Stimulated activated CD4-positive, alpha-beta T cell treated with anti-CD3 and anti-CD28 coated beads, Interleukin-4, amount 100 ng/mL, for 48 hours (primary cell): ENCODE measurements at regions not wholly inside any gene's neighbourhood (a gene's known extent, or its start where the extent isn't known, plus 50 kb on each side); places are given as distances from the start of the nearest gene placed in this dataset.
A peak's percentile ranks its signal among the peaks of the same experiment; 100 is the strongest.

Source experiments
- DNase-seq, 2 donors: peaks; one replicate each; pipeline ENCODE4 v3.0.0-alpha.2; 2020; ENCODE audit warnings: low read depth in 2 of 2

DNA sequence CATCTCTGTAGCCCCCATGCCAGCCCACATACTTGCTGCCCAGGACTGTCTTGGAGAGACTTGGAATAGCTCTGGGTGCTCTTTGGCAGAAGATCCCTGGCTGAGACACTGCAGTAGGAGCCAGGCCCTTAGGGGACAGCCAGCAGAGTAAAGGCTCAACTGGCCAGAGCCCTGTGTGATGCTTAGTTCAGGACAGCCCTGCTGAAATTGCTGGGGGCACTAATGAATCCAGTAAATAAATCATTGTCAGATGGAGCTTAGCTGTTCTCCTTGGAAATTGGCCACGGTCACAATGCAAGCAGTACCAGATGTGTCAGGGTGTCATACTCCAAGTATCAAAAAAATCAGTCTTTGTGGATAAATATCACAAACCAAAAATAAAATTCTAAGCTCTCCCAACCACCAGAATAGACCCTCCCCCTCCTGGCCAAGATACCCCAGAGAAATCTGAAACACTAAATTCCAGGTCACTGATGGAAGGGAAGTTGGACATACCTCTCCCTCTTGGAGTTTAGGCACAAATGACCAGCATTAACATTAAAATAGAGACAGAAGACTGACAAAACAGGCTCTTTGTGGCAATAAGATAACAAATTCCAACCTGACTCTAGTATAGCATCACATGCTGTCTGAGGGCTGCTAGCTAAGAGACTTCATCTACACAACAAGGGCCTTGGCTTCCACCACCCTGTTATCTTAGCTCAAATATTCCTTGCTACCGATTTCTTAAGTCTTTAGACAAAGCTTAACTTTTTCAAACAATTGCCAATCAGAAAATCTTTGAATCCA is 83.2 kb upstream of the DNAH14 start:
- DNase-seq, result no peak

DNA sequence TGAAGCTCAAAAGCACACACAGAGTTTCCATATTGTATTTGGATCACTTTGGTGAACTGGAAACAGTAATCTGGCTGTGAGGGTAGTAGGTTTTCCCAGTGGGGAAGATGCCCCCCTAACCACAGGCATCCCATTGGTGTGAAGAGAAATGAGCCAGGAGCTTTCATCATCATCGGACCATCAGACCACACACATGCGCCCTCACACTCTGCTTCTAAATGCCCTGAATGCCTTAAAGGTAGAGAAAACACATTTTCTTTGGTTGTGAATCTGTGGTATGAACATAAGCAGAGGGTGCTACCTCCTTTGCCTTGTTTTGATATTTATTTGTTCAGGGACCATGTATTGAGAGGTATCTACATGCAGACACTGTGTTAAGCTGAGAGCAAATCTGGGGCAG is 79.0 kb upstream of the DNAH14 start:
- no peak for DNase-seq

DNA sequence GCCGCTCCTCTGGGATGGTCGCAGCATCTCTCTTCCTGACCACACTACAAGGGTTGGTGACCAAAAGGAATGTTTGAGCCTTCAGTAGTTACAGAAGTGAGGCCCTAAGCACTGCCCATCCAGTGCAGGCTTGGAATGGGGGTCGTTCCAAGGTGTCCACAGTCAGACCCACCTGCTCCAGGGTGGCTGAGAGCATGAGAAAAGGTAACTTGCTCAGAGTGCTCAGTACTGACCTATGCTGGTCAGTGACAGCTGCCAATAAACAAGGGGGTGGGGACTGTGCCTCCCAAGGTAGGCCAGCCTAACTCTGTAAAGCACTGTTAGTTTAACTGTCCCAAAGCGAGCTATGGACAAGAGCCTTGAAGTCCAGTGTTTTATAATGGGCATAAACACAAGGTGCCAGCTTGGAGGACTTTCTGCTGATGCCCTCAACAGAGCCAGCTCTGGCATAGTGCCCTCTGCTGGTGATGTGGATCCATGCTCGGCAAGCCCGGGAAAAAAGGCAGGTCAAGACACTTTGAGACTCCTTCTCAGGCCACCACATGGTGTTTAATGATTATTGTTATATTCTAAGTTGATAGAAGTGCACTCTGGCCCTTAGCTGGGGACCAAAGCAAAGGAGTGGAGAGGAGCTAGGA is 78.1 kb upstream of the DNAH14 start:
- peak; percentile 19 to 55 for DNase-seq

DNA sequence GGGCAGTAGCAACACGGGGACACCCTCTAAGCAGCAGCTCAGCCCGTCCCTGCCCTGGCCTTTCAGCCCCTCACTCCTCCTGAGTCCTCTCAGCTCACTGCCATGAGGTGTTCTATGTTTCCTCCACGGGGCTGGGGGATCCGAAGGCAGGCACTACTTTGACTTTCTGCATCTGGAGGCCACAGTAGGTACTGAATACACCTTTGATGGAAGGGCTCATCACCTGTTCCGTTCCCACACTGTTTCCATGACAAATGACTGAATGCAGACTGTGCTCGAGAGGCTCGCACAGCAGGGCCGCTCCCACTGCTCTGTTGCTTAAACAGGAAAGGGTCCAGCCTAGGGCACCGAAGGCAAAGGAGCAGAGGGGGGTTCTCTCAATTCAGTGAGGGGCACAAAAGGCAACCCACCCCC is 77.6 kb upstream of the DNAH14 start:
- no peak for DNase-seq

DNA sequence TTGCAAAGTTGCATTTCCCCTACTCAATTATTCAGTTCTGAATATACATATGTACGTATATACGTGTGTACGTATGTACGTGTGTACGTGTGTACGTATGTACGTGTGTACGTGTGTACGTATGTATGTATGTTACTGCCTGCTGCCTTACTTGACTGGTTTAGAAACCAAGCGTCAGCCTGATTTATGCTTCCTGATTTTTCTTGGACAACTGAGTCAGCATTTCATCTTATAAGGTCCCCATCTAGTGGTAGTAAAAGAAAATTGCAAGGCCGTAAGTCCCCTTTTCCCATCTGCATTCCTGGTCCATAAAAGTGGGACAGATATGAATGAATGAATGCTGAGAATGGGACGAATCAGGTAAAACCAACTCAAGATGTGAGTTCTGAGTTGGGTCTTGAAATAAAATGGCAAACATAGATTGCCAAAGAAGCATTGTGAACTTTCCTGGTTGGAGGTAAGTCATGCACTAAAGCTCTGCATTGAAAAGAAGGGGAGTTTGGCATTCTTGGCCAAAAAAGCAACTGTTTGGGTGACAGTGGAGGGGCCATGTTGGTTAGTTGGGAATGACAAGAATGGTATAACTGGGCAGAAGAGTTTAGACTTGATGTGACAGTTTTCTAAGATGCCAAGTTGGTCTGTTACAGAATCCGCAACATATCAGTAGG is 76.4 kb upstream of the DNAH14 start:
- DNase-seq, result no peak

DNA sequence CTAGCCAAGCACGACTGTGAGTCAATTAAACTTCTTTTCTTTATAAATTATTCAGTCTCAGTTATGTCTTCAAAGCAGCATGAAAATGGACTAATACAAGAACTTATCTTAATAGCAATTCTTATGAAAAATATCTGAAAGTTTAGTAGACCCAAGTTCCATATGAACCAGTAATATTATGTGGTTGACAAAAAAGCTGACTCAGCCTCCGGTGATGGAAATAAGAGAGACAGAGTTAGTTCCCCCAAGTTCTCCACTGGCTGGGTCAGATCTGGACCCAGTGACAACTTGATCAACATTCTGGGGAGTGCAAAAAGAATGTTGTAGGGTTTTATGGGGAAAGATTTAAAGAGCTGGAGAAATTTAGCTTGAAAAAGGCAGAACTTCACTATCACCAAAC is 72.5 kb upstream of the DNAH14 start:
- no peak for DNase-seq

DNA sequence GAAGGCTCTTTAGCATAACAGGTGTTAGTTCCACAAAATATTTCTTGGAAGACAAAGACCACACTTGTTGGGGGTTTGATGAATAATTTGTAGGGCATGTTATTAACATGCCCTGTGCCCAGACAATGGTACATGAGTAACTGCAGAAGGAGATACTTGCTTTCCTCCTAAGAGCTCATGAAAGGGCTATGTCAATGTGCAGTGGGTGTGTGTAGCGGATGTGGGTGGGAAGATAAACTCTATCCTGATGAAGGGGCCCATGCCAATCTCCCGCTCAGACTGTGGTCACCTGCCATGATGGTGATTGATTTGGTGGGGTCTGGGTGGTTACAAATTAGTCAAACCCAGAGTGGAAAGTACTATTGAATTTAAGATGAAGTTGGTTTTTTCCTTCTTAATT is 69.8 kb upstream of the DNAH14 start:
- no peak for DNase-seq

DNA sequence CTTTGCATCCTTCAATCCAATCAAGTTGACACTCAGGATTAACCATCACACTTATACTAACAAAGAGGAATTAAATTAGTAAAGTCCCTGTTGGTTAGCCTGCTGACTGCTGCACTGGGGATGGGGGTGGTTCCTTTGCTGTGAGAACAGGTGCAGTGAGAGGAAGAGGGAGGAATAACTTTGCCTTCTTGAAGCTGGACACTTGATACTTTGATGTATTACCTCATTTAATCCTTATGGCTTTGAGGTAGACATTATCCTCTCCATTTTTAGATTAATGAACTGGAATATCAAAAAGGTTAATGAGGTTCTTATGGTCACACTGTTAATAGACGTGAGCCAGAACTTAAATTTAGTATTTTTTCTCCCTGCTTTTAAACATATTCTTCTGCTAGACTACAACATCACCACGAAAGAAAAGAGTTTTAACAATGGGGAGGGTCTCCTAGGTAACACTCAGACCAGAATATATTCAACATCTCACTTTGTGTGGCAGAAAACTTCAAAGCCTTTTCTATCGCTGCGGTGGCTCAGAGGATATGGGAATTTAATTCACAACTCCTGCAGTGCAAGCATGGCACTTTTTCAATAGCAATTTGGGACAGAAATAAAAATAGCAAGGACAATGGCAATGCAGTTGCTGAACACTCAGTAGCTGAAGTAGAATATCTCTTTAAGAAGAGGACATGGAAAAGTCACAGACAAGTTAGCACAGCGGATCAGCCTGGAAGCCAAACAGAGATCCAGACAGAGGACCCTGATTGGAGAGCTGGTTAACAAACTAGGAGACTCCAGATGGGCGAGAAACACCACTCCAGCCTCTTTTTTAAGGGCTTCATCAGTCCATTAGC is 68.8 kb upstream of the DNAH14 start:
- no peak for DNase-seq

DNA sequence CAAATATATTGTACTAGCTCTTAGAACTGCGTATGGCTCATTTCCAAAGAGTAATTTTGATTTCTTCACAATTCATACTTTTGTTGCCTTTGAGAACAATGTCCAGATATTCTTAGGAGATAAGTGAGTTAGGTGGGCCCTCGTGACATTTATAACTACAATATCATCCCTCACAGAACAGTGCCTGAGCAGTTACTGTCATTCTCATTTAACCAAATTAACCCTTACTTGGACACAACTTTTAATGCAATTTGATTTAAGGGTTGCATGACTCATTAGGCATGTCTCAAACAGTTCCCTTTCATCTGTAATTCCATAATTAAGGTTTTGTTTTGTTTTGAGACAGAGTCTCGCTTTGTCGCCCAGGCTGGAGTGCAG is 68.1 kb upstream of the DNAH14 start:
- DNase-seq, result no peak

DNA sequence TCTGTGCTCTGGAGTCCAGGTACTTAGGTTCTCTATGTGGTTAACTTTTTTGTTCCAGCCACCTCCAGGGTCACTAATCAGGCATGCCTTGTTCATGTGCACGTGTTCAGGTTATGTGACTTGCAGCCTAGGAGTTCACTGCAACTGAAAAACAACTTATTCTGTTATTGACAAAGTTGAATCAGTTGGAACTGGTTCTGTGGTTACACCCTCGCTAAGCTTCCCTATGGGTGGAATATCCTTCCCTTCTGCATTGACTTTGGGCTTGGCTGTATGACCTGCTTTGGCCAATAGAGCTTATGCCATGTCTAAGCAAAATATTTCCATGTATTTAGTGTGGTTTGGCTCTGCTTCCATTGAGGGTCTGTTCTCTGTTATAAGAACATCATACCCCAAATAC is 66.0 kb upstream of the DNAH14 start:
- no peak for DNase-seq

DNA sequence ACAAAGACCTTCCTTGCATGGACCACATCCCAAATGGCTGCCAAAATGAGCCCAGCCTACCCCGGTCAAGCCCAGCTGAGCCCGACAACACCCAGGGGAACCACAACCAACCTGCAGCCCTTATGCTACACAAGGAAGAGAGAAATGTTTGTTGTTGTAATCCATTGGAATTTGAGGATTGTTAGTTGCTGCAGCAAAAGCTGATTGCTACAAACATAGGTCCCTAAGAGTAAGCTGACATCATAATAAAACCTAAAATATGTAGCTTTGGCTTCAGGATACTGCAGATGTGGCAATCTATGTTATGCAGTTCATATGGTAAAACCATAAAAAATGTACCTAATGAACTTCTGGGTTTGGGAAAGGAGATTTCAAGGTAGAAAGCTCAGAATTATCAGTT is 65.5 kb upstream of the DNAH14 start:
- no peak for DNase-seq

DNA sequence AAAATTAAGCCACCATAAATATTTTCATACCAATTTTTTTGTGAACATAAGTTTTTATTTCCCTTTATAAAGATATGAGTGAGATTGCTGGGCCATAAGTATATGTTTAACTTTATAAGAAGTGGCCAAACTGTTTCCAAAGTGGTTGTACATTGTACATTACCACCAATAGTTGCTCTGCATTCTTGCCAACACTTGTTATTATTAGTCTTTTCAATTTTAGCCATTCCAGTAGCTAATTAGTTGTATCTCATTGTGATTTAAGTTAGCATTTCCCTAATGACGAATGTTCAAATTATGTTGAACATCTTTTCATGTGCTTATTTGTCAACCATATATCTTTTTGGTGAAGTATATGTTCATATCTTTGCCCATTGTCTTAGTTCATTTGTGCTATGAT is 64.0 kb upstream of the DNAH14 start:
- no peak for DNase-seq

DNA sequence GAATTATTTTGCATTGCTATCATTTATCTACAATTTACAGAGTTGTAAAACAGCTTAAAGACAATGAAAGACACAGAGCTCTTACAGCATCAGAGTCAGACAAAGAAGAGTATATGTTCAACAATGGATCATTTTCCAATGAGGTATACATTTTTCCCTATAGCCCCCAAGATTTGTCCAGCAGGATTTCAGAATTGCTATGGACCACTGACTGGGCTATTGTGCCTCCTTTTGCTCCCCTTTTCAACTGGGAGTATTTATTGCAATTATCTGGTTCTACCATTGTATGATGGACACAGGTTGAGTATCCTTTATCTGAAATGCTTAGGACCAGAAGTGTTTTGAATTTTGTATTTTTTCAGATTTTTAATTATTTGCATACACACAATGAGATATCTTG is 62.5 kb upstream of the DNAH14 start:
- DNase-seq, result no peak

DNA sequence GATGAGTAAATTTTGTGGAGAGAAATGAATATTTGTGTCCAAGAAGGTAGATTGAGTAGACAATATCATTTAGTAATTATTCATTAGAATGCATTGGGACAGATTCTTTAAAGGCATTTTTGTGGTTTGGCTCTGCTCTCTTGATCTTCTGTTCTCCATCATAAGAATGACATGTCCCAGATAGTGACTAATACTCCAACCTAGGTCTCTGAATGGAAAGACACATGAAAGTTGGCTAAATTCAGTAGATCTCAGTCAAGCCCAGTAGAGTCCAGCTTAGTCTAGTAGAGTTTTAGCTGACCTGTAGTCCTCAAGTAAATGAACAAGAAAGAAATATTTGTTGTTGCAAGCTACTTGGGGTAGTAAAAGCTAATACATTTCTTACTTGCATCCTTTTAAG is 61.8 kb upstream of the DNAH14 start:
- DNase-seq, result no peak

DNA sequence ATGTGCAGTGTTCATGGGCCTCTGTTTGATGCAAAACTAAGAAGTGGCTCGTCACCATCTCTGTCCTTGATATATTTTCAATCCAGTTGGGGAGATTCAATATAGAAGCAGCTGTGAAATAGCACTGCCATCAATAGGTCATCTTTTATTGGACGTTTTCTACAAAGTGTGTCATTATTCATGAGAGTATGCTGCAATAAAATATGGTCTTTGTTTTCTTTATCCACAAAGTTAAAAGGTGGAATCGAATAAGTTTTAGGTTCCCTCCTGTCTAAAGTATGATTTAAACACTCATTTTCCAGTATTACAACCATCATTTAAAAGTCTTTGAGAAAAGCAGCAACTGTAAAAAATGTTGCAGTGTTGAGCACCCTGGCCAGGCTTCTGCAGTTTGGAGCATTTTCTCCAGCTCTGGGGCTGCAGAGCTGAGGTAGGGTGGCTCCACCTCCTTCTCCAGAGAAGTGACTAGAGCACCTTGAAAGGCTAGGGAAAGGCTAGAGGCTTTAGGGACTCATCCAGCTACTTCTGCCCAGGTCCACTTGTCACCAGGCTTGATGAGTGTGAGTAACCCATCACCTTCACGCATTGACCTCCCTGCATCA is 56.5 kb upstream of the DNAH14 start:
- DNase-seq, result no peak

DNA sequence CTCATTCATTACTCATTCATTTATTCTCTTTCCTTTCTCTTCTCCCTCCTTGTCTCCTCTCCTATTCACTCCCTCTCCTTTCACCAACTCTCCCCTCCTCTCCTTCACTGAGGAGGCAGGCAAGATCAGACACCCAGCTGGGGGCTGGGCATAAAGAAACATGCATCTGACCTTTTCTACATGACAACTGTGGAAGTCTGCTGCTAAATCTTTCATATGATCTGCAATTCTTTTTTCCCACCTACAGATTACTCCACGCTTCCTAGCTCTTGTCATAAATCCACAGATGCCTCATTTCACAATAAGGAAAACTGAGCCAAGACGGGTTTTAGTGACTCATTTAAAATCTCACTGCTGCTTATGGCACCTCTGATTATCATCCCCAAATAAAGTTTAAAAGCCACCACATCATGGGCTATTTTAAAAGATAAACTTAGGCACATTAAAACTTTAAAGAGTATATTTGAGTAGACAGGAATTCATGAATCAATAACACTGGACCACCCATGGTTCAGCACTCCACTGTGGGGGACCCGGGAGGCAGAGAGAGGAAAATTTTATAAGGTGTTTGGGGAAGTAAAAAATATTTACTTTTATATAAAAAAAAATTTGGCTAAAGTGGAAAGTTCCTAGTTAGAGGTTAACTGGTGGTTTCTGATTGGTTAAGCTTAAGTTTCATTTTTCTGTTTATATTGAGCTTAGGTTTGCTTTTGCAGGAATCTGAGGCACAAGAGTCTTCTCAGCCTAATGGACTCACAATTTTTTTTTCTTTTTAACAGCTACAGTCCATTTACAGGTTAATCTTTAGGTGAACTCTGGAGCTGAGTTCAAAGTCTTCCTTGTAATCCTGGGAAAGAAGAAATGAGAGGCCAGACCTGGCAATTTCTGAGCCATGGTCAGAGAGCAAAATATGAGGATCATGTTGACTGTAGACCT is 55.8 kb upstream of the DNAH14 start:
- no peak for DNase-seq

DNA sequence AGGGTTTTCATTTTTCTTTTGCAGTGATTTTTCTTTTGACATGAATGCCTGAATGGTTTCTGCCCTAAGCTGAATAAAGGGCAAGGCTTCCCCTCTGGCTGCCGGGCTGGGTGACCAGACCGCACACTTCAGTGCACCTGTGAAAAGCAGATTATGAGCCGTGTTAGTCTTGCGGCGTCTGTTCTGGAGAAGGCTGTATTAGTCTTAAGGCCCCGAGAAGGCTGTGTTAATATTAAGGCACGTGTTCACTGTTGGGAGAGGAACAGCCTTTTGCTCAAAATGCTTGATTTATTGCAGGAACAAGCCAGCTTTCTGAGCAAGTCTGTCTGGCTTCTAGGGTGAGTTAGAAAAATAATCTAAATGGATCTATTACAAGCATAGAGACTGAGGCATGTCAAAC is 54.7 kb upstream of the DNAH14 start:
- no peak for DNase-seq

DNA sequence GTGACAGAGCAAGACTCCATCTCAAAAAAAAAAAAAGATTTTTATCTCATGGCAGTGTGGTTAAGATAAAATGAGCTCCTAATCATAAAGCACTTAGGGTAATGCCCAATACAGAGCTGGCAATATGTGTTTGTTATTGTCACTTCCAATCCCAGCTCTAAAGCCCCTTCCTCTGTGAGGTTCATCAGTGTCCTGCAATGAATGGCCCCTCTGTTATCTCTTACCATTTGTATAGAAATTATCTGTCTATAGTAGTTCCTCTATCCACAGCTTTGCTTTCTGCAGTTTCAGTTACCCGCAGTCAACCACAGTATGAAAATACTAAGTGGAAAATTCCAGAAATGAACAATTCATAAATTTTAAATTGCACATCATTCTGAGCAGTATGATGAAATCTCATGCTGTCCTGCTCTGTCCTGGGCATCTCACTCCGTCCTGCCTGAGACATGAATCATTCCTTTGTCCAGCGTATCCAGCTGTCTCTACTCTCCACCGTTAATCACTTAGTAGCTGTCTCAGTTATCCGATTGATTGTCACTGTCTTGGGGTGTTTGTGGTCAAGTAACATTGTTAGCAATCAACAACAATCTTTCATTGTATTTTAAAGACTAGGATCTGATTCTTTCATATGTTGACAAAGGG is 50.2 kb upstream of the DNAH14 start:
- DNase-seq, result no peak
